ENCODE measurements at regions not wholly inside any gene's neighbourhood (a gene's known extent, or its start where the extent isn't known, plus 50 kb on each side); places are given as distances from the start of the nearest gene placed in this dataset.

DNA sequence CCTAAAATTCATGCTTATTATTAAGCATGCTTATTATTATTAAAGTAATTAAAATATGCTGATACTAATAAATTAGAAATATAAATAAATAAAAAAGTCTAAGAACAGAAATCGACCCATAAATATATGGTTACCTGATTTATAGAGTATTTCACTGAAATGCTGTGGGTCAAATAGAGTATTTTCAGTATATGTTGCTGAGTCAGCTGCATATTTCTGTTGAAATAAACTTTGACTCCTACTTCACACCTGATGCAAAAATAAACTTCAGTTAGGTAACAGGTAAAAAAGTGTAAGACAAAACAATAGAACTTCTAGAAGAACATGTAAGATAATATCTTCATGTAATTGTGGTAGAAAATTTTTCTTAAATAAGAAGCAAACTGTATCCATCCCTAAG lies 967.9 kb downstream of the TRHDE start:
- WGBS = 93% methylated on average over 1 of the region's 1 CpG
- Histone ChIP-seq H3K27ac (ENCODE audit: low read depth in 1 of 2, low read length in 2 of 2) (no peak overlapping the region), H3K9ac (ENCODE audit: low read depth in 1 of 2, low read length in 2 of 2) (no peak overlapping the region), H3K27me3 (ENCODE audit: control insufficient read depth in 4 of 4, insufficient read depth in 4 of 4, low read length in 3 of 4) (no peaks in the 10 kb centered on the region), H3K36me3 (ENCODE audit: control insufficient read depth in 4 of 4, insufficient read depth in 3 of 4, low read depth in 1 of 4, low read length in 3 of 4) (no peaks in the 10 kb centered on the region), H3K9me3 (ENCODE audit: control insufficient read depth in 4 of 4, low read length in 3 of 4) (peaks cover 0 to 2% (median 0%) of the 10 kb centered on the region in 4 donors), H3K4me3 (ENCODE audit: low read depth in 1 of 3, low read length in 3 of 3) (no peak overlapping the region), H3K4me1 (ENCODE audit: control insufficient read depth in 4 of 4, insufficient read depth in 4 of 4, low read length in 3 of 4) (no peaks in the 10 kb centered on the region)
- no peak for DNase-seq (ENCODE audit: low spot score)
- no peak for TF ChIP-seq FOXA2 (IDR thresholded peaks at IDR 0.05)
- TF ChIP-seq, protein P1, sequence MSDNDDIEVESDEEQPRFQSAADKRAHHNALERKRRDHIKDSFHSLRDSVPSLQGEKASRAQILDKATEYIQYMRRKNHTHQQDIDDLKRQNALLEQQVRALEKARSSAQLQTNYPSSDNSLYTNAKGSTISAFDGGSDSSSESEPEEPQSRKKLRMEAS (IDR thresholded peaks at IDR 0.05) = no peak
- TF ChIP-seq RAD21 (IDR thresholded peaks at IDR 0.05) = no peak
- no peak for TF ChIP-seq EGR1 (IDR thresholded peaks at IDR 0.05; ENCODE audit: low read depth in 2 of 2)
- TF ChIP-seq, protein P2, sequence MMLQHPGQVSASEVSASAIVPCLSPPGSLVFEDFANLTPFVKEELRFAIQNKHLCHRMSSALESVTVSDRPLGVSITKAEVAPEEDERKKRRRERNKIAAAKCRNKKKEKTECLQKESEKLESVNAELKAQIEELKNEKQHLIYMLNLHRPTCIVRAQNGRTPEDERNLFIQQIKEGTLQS (IDR thresholded peaks at IDR 0.05) = no peak
- TF ChIP-seq, protein P3, sequence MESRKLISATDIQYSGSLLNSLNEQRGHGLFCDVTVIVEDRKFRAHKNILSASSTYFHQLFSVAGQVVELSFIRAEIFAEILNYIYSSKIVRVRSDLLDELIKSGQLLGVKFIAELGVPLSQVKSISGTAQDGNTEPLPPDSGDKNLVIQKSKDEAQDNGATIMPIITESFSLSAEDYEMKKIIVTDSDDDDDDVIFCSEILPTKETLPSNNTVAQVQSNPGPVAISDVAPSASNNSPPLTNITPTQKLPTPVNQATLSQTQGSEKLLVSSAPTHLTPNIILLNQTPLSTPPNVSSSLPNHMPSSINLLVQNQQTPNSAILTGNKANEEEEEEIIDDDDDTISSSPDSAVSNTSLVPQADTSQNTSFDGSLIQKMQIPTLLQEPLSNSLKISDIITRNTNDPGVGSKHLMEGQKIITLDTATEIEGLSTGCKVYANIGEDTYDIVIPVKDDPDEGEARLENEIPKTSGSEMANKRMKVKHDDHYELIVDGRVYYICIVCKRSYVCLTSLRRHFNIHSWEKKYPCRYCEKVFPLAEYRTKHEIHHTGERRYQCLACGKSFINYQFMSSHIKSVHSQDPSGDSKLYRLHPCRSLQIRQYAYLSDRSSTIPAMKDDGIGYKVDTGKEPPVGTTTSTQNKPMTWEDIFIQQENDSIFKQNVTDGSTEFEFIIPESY (IDR thresholded peaks at IDR 0.05) = no peak
- no peak for TF ChIP-seq FOXA1 (IDR thresholded peaks at IDR 0.05)
- no peak for TF ChIP-seq JUND (IDR thresholded peaks at IDR 0.05)
- no peak for TF ChIP-seq TAF1 (conservative IDR thresholded peaks at IDR 0.05)
- TF ChIP-seq GABPA (IDR thresholded peaks at IDR 0.05 in 1 of 2, conservative IDR thresholded peaks at IDR 0.05 in 1 of 2) = no peak
- TF ChIP-seq, protein P4, sequence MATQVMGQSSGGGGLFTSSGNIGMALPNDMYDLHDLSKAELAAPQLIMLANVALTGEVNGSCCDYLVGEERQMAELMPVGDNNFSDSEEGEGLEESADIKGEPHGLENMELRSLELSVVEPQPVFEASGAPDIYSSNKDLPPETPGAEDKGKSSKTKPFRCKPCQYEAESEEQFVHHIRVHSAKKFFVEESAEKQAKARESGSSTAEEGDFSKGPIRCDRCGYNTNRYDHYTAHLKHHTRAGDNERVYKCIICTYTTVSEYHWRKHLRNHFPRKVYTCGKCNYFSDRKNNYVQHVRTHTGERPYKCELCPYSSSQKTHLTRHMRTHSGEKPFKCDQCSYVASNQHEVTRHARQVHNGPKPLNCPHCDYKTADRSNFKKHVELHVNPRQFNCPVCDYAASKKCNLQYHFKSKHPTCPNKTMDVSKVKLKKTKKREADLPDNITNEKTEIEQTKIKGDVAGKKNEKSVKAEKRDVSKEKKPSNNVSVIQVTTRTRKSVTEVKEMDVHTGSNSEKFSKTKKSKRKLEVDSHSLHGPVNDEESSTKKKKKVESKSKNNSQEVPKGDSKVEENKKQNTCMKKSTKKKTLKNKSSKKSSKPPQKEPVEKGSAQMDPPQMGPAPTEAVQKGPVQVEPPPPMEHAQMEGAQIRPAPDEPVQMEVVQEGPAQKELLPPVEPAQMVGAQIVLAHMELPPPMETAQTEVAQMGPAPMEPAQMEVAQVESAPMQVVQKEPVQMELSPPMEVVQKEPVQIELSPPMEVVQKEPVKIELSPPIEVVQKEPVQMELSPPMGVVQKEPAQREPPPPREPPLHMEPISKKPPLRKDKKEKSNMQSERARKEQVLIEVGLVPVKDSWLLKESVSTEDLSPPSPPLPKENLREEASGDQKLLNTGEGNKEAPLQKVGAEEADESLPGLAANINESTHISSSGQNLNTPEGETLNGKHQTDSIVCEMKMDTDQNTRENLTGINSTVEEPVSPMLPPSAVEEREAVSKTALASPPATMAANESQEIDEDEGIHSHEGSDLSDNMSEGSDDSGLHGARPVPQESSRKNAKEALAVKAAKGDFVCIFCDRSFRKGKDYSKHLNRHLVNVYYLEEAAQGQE (IDR thresholded peaks at IDR 0.05) = no peak
- TF ChIP-seq SP1 (IDR thresholded peaks at IDR 0.05) = no peak
- TF ChIP-seq YY1 (IDR thresholded peaks at IDR 0.05) = no peak
- no peak for TF ChIP-seq HNF4A (conservative IDR thresholded peaks at IDR 0.05)
- no peak for TF ChIP-seq NR2F2 (IDR thresholded peaks at IDR 0.05)
- TF ChIP-seq, protein P5, sequence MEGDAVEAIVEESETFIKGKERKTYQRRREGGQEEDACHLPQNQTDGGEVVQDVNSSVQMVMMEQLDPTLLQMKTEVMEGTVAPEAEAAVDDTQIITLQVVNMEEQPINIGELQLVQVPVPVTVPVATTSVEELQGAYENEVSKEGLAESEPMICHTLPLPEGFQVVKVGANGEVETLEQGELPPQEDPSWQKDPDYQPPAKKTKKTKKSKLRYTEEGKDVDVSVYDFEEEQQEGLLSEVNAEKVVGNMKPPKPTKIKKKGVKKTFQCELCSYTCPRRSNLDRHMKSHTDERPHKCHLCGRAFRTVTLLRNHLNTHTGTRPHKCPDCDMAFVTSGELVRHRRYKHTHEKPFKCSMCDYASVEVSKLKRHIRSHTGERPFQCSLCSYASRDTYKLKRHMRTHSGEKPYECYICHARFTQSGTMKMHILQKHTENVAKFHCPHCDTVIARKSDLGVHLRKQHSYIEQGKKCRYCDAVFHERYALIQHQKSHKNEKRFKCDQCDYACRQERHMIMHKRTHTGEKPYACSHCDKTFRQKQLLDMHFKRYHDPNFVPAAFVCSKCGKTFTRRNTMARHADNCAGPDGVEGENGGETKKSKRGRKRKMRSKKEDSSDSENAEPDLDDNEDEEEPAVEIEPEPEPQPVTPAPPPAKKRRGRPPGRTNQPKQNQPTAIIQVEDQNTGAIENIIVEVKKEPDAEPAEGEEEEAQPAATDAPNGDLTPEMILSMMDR (IDR thresholded peaks at IDR 0.05; ENCODE audit: low read depth, low read length, missing input control) = no peak
- no peak for TF ChIP-seq RXRA (IDR thresholded peaks at IDR 0.05)
- no peak for TF ChIP-seq HNF4G (IDR thresholded peaks at IDR 0.05)
